ENCODE measurements at regions not wholly inside any gene's neighbourhood (a gene's known extent, or its start where the extent isn't known, plus 50 kb on each side); places are given as distances from the start of the nearest gene placed in this dataset.

DNA sequence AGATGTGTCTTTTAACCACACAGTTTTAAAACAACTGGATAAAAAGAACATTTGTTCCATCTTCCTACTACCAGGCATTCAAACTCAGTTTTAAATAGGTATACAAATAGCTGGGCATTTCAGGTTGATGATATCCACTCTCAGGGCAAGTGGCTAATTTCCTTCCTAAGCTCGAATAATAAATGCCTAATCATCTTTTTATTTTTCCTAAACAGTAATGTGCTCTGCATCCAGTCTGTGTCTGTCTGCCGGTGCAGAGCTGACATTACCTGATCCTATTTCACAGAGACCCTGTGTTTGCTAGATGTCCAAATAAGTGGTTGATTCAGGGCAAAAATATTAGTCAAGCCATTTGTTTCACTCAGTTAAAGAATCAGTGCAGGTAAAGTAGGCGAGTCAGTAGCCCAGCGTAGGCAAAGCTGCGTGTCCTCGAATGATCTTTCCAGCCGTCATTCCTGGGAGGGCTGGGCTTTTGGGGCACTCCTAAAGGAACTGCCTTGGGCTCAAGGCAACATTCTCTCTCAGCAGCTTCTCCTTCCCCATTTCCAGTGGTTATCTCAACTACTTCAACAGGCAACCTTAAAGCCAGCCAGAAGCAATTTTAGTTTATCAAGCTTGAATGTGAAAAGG is 74.2 kb upstream of the BMP2 start:
- WGBS (ENCODE audit: insufficient coverage): 94% methylated on average over 7 of the region's 7 CpGs
- Histone ChIP-seq H3K27ac (ENCODE audit: low read length) (no peak overlapping the region), H3K4me1 (ENCODE audit: control insufficient read depth, insufficient read depth, low read length) (no peaks in the 10 kb centered on the region), H3K27me3 (ENCODE audit: control insufficient read depth, insufficient read depth, low read length) (no peaks in the 10 kb centered on the region), H3K36me3 (ENCODE audit: control insufficient read depth, insufficient read depth, low read length) (no peaks in the 10 kb centered on the region), H3K4me3 (ENCODE audit: low read length) (no peak overlapping the region), H3K9me3 (ENCODE audit: control insufficient read depth, insufficient read depth, low read length) (no peaks in the 10 kb centered on the region)
- Mint-ChIP-seq H3K36me3 (no peaks in the 10 kb centered on the region), H3K4me3 (no peak overlapping the region), H3K27ac (no peak overlapping the region), H3K27me3 (ENCODE audit: low read depth in 2 of 2) (peaks cover 0 to 3% of the 10 kb centered on the region in 2 donors), H3K9me3 (no peaks in the 10 kb centered on the region), H3K4me1 (no peaks in the 10 kb centered on the region)
- TF ChIP-seq, protein P1, sequence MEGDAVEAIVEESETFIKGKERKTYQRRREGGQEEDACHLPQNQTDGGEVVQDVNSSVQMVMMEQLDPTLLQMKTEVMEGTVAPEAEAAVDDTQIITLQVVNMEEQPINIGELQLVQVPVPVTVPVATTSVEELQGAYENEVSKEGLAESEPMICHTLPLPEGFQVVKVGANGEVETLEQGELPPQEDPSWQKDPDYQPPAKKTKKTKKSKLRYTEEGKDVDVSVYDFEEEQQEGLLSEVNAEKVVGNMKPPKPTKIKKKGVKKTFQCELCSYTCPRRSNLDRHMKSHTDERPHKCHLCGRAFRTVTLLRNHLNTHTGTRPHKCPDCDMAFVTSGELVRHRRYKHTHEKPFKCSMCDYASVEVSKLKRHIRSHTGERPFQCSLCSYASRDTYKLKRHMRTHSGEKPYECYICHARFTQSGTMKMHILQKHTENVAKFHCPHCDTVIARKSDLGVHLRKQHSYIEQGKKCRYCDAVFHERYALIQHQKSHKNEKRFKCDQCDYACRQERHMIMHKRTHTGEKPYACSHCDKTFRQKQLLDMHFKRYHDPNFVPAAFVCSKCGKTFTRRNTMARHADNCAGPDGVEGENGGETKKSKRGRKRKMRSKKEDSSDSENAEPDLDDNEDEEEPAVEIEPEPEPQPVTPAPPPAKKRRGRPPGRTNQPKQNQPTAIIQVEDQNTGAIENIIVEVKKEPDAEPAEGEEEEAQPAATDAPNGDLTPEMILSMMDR (IDR thresholded peaks at IDR 0.05): no peak
- no peak for ATAC-seq
- intact Hi-C loops (cut with micrococcal nuclease): no loop called here
- no peak for DNase-seq

DNA sequence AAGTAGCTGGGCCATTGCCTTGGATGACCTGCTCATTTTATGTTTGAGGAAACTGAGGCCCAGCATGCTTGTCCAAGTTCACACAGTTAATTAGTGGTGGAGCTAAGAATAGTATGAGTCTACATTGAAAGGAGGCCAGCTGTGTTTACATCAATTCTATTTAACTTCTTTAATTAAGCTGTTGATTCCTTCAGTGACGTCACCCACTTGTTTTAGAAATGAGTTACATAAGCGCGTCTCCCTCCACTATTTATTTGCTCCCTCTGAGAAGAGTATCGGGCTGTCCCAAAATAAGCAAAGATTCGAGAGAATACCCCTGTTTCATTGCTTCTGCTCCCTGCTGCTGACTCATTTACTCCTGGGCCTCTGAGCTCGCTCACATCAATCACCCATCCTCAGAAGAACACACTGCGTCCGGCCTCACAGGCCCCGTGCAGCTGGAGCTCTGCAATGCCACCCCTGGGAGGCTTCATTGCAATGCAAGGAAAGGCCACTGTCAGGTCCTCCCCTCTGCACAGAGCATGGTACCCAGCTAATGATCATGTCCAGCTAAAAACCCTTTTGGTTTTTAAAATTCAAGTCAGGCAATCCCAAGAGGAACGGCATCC is 74.8 kb upstream of the BMP2 start:
- H3K27ac ChIP-seq (ENCODE audit: low read length): no peak overlapping the region
- Mint-ChIP-seq H3K36me3 (no peaks in the 10 kb centered on the region), H3K9me3 (no peaks in the 10 kb centered on the region), H3K27ac (no peak overlapping the region), H3K4me1 (no peaks in the 10 kb centered on the region), H3K4me3 (no peak overlapping the region), H3K27me3 (ENCODE audit: low read depth in 2 of 2) (peaks cover 0 to 5% of the 10 kb centered on the region in 2 donors)
- DNase-seq (no peak), ATAC-seq (no peak)
- H3K9me3 ChIP-seq (ENCODE audit: control insufficient read depth, insufficient read depth, low read length): no peaks in the 10 kb centered on the region
- TF ChIP-seq, protein P1 (IDR thresholded peaks at IDR 0.05): no peak
- no peak overlapping the region for H3K4me3 ChIP-seq (ENCODE audit: low read length)
- H3K4me1 ChIP-seq (ENCODE audit: control insufficient read depth, insufficient read depth, low read length): no peaks in the 10 kb centered on the region
- H3K36me3 ChIP-seq (ENCODE audit: control insufficient read depth, insufficient read depth, low read length): no peaks in the 10 kb centered on the region
- WGBS (ENCODE audit: insufficient coverage): 91% methylated on average over 10 of the region's 10 CpGs
- no peaks in the 10 kb centered on the region for H3K27me3 ChIP-seq (ENCODE audit: control insufficient read depth, insufficient read depth, low read length)
- intact Hi-C loops (cut with micrococcal nuclease): no loop called here

GRCh38 chr20:6691516-6691915 is 76.0 kb upstream of the BMP2 start:
- no peak for DNase-seq
- peaks cover 0 to 5% of the 10 kb centered on the region in 2 donors for H3K27me3 Mint-ChIP-seq (ENCODE audit: low read depth in 2 of 2)
- H3K4me1 Mint-ChIP-seq: peaks cover 0 to 5% of the 10 kb centered on the region in 2 donors
- intact Hi-C loops (cut with micrococcal nuclease): no loop called here
- H3K27ac ChIP-seq (ENCODE audit: low read length): no peak overlapping the region
- TF ChIP-seq, protein P1 (IDR thresholded peaks at IDR 0.05): no peak
- H3K27me3 ChIP-seq (ENCODE audit: control insufficient read depth, insufficient read depth, low read length): no peaks in the 10 kb centered on the region
- no peaks in the 10 kb centered on the region for H3K36me3 ChIP-seq (ENCODE audit: control insufficient read depth, insufficient read depth, low read length)
- H3K4me1 ChIP-seq (ENCODE audit: control insufficient read depth, insufficient read depth, low read length): no peaks in the 10 kb centered on the region
- H3K36me3 Mint-ChIP-seq: no peaks in the 10 kb centered on the region
- 91% methylated on average over 3 of the region's 4 CpGs for WGBS (ENCODE audit: insufficient coverage)
- H3K9me3 Mint-ChIP-seq: no peaks in the 10 kb centered on the region
- H3K4me3 Mint-ChIP-seq: no peak overlapping the region
- H3K27ac Mint-ChIP-seq: no peak overlapping the region
- ATAC-seq: no peak
- H3K9me3 ChIP-seq (ENCODE audit: control insufficient read depth, insufficient read depth, low read length): no peaks in the 10 kb centered on the region
- no peak overlapping the region for H3K4me3 ChIP-seq (ENCODE audit: low read length)

Measured in natural killer cell (primary cell).